GM12873 (cell line): ENCODE measurements at regions not wholly inside any gene's neighbourhood (a gene's known extent, or its start where the extent isn't known, plus 50 kb on each side); places are given as distances from the start of the nearest gene placed in this dataset.

Experiments
- CTCF ChIP-seq: IDR thresholded peaks from 2 replicates; pipeline ENCODE4 v1.5.1; 2012; ENCODE audit warnings: low read depth, mild to moderate bottlenecking, moderate library complexity, low read length, control low read depth; ENCODE audit not compliant: insufficient read depth; ENCODE audit errors: missing control alignments

DNA sequence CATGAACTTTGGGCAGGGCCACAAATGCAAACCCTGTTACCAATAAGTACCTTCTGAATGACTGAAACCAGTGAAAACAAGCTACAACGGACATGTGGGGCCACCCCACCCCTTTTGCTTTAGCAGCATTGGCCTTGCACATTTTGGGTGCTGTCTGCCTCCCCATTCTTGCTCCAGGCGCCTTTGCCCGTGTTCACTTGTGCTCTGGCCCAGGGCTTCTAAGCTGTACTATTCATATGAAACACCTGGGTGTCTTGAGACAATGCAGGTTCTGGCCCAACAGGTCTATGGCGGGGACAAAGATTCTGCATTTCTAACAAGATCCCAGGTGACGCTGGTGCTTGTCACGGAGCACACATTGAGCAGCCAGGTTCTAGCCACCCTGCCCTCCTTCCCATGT, 96.5 kb upstream of the SDK1 start:
- TF ChIP-seq CTCF = no peak

DNA sequence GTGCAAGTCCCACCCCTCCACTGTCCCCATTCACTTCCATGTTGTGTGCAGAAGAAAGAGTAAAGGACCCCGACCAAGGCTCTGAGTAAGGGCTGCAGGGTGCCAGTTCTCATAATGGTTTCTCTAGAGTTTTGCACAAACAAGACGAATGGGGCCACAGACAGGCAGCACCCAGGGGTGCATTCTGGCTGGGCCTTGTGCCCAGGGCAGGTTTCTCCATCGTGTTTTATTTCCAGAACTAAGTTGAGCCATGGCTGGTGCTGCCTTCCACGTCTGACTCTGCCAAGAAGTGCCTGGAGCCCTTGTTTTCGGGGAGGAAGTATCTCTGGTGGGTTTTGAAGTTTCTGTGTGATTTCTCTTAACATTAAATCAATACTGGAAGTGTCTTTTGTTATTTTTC, 95.0 kb upstream of the SDK1 start:
- no peak for TF ChIP-seq CTCF

GRCh38 chr7:3206771-3207191, 94.3 kb upstream of the SDK1 start:
- TF ChIP-seq CTCF = no peak

DNA sequence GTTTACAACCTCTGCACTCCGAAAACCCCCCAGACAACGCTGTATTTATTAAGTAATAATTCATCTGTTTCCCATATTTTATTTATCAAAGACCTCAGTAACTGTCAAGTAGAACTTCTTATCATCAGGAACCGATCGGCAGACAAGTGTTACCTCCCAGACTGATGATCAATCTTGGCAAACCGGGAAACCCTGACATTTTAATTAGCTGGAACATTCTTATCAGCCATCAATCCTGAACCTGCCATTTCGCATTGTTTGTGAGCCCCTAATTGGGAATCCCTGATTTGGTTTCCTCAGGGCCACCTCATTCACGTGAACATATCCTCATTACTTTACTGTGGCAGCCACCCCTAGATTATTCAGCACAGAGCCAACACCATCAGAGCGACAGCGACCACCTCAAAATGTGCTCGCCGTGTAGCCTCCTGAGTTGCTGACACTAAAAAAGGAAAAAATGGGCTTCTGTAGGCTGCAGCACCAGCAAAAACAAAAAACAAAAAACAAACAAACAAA, 93.6 kb upstream of the SDK1 start:
- no peak for TF ChIP-seq CTCF

- TF ChIP-seq CTCF = no peak
Measured at GRCh38 chr7:3210531-3210930, 90.5 kb upstream of the SDK1 start.

DNA sequence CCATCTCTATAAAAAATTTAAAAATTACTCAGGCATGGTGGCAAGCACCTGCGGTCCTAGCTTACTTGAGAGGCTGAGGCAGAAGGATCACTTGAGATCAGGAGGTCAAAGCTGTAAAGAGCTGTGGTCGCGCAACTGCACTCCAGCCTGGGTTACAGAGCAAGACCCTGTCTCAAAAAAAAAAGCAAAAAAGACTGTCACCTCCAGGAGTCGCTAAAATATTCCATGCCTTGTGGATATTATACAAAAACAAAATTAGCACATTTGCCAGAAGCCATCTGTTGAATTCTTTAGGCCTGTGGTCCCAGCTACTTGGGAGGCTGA, 87.0 kb upstream of the SDK1 start:
- TF ChIP-seq CTCF = no peak

DNA sequence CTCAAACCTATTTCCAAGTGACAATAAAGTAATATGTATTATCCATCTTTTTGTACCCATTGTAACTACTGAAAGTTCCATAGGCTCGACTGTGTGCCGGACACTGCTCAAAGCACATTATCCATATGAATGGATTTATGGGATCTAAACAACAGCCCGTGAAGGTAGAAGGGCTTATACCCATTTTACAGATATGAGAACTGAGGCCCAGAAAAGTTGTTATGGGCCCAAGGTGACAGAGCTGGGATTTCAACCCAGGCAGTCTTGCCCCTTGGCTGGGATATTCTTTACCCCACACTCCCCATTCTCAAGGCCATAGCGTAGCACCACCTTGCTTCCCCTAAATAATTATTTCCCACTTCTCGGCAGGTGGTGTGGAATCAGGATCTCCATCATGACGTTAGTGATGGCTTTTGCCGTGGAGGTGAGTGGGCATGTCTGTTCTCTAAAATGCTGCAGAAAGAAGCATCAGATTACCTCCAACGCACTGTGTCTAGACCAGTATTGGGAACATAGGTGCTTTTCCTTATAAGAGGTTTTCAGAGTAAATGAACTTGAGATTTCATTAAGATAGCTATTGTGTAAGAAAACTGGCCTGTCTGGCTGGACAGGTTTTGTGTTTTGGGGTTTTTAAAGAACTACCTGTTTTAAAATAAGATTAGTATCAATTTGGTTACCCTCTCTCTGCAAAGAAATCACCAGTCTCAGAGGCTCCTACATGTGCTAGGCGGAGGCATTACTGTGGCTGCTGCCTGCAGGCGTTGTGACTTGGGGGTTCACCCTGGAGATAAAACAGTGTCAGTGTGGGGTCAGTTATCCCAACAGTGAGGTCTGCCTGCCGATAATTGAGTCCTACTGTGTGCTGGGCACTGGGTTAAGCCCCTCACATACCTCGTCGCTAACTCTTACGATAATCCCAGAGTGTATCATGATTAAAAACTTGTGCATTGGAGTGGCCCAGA, 85.1 kb upstream of the SDK1 start:
- no peak for TF ChIP-seq CTCF
